H1 (cell line): ENCODE measurements at regions not wholly inside any gene's neighbourhood (a gene's known extent, or its start where the extent isn't known, plus 50 kb on each side); places are given as distances from the start of the nearest gene placed in this dataset.

Source experiments
- CTCF ChIP-seq, 3 experiments: IDR thresholded peaks; 1 replicate in 2 of 3; 2 replicates in 1 of 3; pipeline versions ENCODE4 v1.5.1 to v1.6.1; 2011; ENCODE audit warnings: low read length in 3 of 3, mild to moderate bottlenecking in 3 of 3, inconsistent platforms in 2 of 3, low read depth in 1 of 3, moderate library complexity in 1 of 3; ENCODE audit not compliant: insufficient read depth in 1 of 3; ENCODE audit errors: control extremely low read depth in 1 of 3
- JUND ChIP-seq: IDR thresholded peaks from 2 replicates; pipeline ENCODE4 v1.6.1; 2011; ENCODE audit warnings: mild to moderate bottlenecking, improper control_type of control experiment, low read length
- SIX5 ChIP-seq: IDR thresholded peaks from 2 replicates; pipeline ENCODE4 v1.6.1; 2011; ENCODE audit warnings: mild to moderate bottlenecking, low read depth, low read length
- SP2 ChIP-seq: IDR thresholded peaks from 2 replicates; pipeline ENCODE4 v1.6.1; 2012; ENCODE audit warnings: mild to moderate bottlenecking, low read length, inconsistent platforms
- SP4 ChIP-seq: IDR thresholded peaks from 2 replicates; pipeline ENCODE4 v1.6.1; 2012; ENCODE audit warnings: low read length, inconsistent platforms
- YY1 ChIP-seq: IDR thresholded peaks from 2 replicates; pipeline ENCODE4 v1.6.1; 2011; ENCODE audit warnings: low read depth, mild to moderate bottlenecking, low read length
- ZNF274 ChIP-seq: IDR thresholded peaks from 2 replicates; pipeline ENCODE4 v1.7.0; 2012; ENCODE audit warnings: low read length, borderline replicate concordance; ENCODE audit errors: extremely low read depth

DNA sequence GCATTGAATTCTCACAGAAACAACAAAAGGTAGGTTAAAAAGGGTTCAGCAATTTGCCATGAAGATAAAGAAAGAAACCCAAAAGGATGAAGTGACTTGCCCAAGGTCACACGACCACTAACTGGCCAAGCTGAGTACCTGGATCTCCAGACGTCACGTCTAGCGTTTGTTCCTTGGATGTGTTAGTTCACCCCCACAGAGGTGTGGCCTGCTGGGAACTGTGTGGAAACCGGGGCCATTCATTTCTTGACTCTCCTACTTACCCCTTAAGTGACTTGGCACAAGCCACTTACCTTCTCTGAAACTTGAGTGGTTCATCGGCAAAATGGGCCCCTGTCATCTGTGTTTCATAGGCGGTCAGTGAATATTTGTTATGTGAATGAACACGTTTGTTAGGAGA is 244.3 kb upstream of the SLCO3A1 start (continued):
- TF ChIP-seq CTCF (IDR thresholded peaks at IDR 0.05; ENCODE audit: control extremely low read depth in 1 of 3, insufficient read depth in 1 of 3, low read depth in 1 of 3, low read length in 3 of 3) (no peak), ZNF274 (no peak), JUND (no peak), SP2 (no peak), SP4 (no peak), SIX5 (no peak), YY1 (no peak)
